OCI-LY3 (cell line): ENCODE measurements at regions not wholly inside any gene's neighbourhood (a gene's known extent, or its start where the extent isn't known, plus 50 kb on each side); places are given as distances from the start of the nearest gene placed in this dataset.

Experiments
- H2AFZ ChIP-seq: fragments of 200-600, 300-600 bp; shearing (Covaris generic); 2 replicates; pipeline ENCODE4 v1.6.0; 2014; ENCODE audit warnings: antibody characterized with exemption, low read depth, low read length
- H3K27ac ChIP-seq: fragments of 200-600, 300-600 bp; sonication (generic); 2 replicates; pipeline ENCODE4 v1.5.1; 2014; ENCODE audit warnings: mild to moderate bottlenecking, low read length, moderate library complexity, mixed read lengths
- H3K27me3 ChIP-seq: fragments of 200-600, 300-600 bp; sonication (generic); 2 replicates; pipeline ENCODE4 v1.6.1; 2014; ENCODE audit warnings: low read depth, low read length, mixed read lengths
- H3K36me3 ChIP-seq: fragments of 200-600, 300-600 bp; sonication (generic); replicated peaks from 2 replicates; pipeline ENCODE3; 2014; ENCODE audit warnings: low read depth, low read length, mixed read lengths
- H3K4me1 ChIP-seq: fragments of 300-600, 200-600 bp; sonication (generic); 2 replicates; pipeline ENCODE4 v1.6.1; 2014; ENCODE audit warnings: low read length, mixed read lengths
- H3K4me2 ChIP-seq: fragments of 200-600, 300-600 bp; sonication (generic); 2 replicates; pipeline ENCODE4 v1.6.1; 2014; ENCODE audit warnings: low read length, mixed read lengths
- H3K4me3 ChIP-seq: fragments of 300-600, 200-600 bp; sonication (generic); 2 replicates; pipeline ENCODE4 v1.5.1; 2014; ENCODE audit warnings: antibody characterized with exemption, mild to moderate bottlenecking, low read length, moderate library complexity
- H3K79me2 ChIP-seq: fragments of 300-600, 200-600 bp; shearing (Covaris generic); 2 replicates; pipeline ENCODE4 v1.6.1; 2014; ENCODE audit warnings: mild to moderate bottlenecking, low read length, mixed read lengths
- H3K9ac ChIP-seq: fragments of 300-600, 200-600 bp; shearing (Covaris generic); 2 replicates; pipeline ENCODE4 v1.6.0; 2014; ENCODE audit warnings: mild to moderate bottlenecking, low read length, moderate library complexity
- H3K9me3 ChIP-seq: fragments of 200-600, 300-600 bp; shearing (Covaris generic); 2 replicates; pipeline ENCODE4 v1.6.1; 2014; ENCODE audit warnings: low read length, mixed read lengths; ENCODE audit not compliant: insufficient read depth
- H4K20me1 ChIP-seq: fragments of 200-600, 300-600 bp; sonication (generic); 2 replicates; pipeline ENCODE4 v1.6.1; 2016; ENCODE audit warnings: low read length, mixed read lengths; ENCODE audit not compliant: insufficient read depth
- CTCF ChIP-seq: fragments of 200-600, 300-600 bp; sonication (generic); IDR thresholded peaks from 2 replicates; pipeline ENCODE4 v1.5.1; 2014; ENCODE audit warnings: antibody characterized with exemption, low read length, low read depth
- EZH2phosphoT487 ChIP-seq: fragments of 200-600 bp; shearing (Covaris generic); IDR thresholded peaks from 2 replicates; pipeline ENCODE4 v1.6.1; 2018; ENCODE audit warnings: antibody characterized with exemption, mixed run types, low read depth

GRCh38 chr9:85208666-85209065 lies 533.1 kb downstream of the AGTPBP1 start:
- Histone ChIP-seq H3K4me3 (no peak overlapping the region), H3K4me2 (no peak overlapping the region), H3K9ac (no peak overlapping the region), H3K27me3 (no peaks in the 10 kb centered on the region; the same call in 1 of the 2 replicates), H3K36me3 (no peaks in the 10 kb centered on the region), H3K27ac (no peak overlapping the region), H3K9me3 (no peaks in the 10 kb centered on the region), H3K79me2 (no peaks in the 10 kb centered on the region), H3K4me1 (no peaks in the 10 kb centered on the region), H4K20me1 (no peaks in the 10 kb centered on the region), H2AFZ (no peak overlapping the region)
- TF ChIP-seq CTCF: no peak
- no peak for TF ChIP-seq EZH2phosphoT487

GRCh38 chr9:85204176-85204575 lies 534.6 kb downstream of the NTRK2 start:
- H3K36me3 ChIP-seq: no peaks in the 10 kb centered on the region
- H3K4me2 ChIP-seq: no peak overlapping the region
- H3K79me2 ChIP-seq: no peaks in the 10 kb centered on the region
- no peak overlapping the region for H3K9ac ChIP-seq
- H3K9me3 ChIP-seq: no peaks in the 10 kb centered on the region
- no peaks in the 10 kb centered on the region for H3K27me3 ChIP-seq
- no peak overlapping the region for H3K27ac ChIP-seq
- no peaks in the 10 kb centered on the region for H4K20me1 ChIP-seq
- H3K4me1 ChIP-seq: no peaks in the 10 kb centered on the region
- no peak overlapping the region for H3K4me3 ChIP-seq
- no peak overlapping the region for H2AFZ ChIP-seq
- TF ChIP-seq CTCF (no peak), EZH2phosphoT487 (no peak)

- H3K27me3 ChIP-seq: no peaks in the 10 kb centered on the region
- H3K9ac ChIP-seq: no peak overlapping the region
- no peak overlapping the region for H3K27ac ChIP-seq
- no peaks in the 10 kb centered on the region for H3K4me1 ChIP-seq
- H3K36me3 ChIP-seq: no peaks in the 10 kb centered on the region
- no peak overlapping the region for H3K4me2 ChIP-seq
- no peaks in the 10 kb centered on the region for H4K20me1 ChIP-seq
- no peaks in the 10 kb centered on the region for H3K9me3 ChIP-seq
- TF ChIP-seq CTCF: no peak
- TF ChIP-seq EZH2phosphoT487: no peak
- no peak overlapping the region for H3K4me3 ChIP-seq
- H2AFZ ChIP-seq: no peak overlapping the region
- no peaks in the 10 kb centered on the region for H3K79me2 ChIP-seq
Measured at GRCh38 chr9:85202596-85202995, 533.1 kb downstream of the NTRK2 start.

DNA sequence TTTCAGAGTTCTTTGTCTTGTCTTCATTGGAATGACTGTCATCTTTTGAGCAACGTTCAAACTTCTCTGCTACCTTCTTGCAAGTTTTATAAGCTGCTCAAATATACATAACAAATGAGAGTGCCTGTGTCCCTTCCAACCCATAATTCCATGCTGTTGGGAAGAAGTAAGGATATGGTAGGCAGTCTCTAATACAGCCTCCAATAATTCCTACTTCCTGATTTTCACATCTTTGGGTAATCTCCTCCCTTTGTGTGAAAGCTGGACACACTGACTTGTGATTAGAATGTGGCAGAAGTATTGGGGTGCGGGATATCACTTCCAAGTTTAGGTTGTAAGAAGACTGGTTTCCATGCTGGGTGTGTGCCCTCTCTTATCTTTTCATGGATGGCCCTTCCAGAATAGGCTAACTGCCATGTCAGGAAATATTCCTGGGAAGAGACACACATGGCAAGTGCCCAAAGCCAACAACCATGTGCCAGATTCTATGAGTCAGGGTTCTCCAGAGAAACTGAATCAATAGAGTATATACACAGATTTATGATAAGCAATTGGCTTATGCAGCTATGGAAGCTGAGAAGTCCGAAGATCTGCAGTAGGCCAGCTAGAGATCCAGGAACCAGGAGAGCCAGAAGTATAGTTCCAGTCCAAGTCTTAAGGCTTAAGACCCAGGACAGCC lies 531.3 kb downstream of the NTRK2 start:
- Histone ChIP-seq H4K20me1 (no peaks in the 10 kb centered on the region), H3K9ac (no peak overlapping the region), H3K27me3 (no peaks in the 10 kb centered on the region), H3K4me3 (no peak overlapping the region), H3K36me3 (no peaks in the 10 kb centered on the region), H3K79me2 (no peaks in the 10 kb centered on the region), H3K4me2 (no peak overlapping the region), H3K27ac (no peak overlapping the region), H3K4me1 (no peaks in the 10 kb centered on the region), H2AFZ (no peak overlapping the region), H3K9me3 (no peaks in the 10 kb centered on the region)
- TF ChIP-seq CTCF: no peak
- TF ChIP-seq EZH2phosphoT487: no peak
